ENCODE measurements at regions not wholly inside any gene's neighbourhood (a gene's known extent, or its start where the extent isn't known, plus 50 kb on each side); places are given as distances from the start of the nearest gene placed in this dataset.

DNA sequence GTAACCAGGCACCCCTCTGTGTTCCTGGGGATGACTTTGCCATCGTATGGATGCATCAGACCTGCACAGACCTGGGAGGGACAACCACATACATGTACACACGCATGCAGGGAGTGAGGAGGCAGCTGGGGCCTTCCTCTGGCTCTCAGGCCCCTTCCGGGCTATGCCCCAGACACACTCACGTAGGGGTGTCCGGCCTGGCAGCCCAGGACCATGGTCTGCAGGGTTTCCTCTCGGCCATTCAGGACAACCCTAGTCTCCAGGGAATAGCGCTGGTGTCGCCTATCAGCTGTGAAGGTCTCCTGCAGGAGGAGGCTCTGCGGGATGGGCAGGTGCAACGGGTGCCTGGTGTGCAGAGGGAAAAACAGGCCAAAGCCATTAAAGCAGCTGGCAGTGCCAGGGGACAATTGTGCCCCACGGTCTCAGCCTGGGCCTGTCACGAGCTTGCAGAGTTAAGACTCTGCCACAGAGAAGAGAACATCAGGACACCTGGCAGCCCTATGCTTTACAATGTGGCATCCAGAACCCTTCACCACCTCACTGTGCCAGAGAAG, 101.4 kb downstream of the RMI2 start:
- TF ChIP-seq, protein P1, sequence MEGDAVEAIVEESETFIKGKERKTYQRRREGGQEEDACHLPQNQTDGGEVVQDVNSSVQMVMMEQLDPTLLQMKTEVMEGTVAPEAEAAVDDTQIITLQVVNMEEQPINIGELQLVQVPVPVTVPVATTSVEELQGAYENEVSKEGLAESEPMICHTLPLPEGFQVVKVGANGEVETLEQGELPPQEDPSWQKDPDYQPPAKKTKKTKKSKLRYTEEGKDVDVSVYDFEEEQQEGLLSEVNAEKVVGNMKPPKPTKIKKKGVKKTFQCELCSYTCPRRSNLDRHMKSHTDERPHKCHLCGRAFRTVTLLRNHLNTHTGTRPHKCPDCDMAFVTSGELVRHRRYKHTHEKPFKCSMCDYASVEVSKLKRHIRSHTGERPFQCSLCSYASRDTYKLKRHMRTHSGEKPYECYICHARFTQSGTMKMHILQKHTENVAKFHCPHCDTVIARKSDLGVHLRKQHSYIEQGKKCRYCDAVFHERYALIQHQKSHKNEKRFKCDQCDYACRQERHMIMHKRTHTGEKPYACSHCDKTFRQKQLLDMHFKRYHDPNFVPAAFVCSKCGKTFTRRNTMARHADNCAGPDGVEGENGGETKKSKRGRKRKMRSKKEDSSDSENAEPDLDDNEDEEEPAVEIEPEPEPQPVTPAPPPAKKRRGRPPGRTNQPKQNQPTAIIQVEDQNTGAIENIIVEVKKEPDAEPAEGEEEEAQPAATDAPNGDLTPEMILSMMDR (conservative IDR thresholded peaks at IDR 0.05; ENCODE audit: low read length), result no peak
- no peak for TF ChIP-seq EZH2phosphoT487 (IDR thresholded peaks at IDR 0.05; ENCODE audit: borderline replicate concordance, low read depth, low read length)
